Neural crest cell (in vitro differentiated cells): ENCODE measurements at regions not wholly inside any gene's neighbourhood (a gene's known extent, or its start where the extent isn't known, plus 50 kb on each side); places are given as distances from the start of the nearest gene placed in this dataset.
A peak's percentile ranks its signal among the peaks of the same experiment; 100 is the strongest.
"Not testable (repeated sequence)": the region's sequence is repeated elsewhere in the genome, so short reads cannot be mapped to it uniquely, and the experiment has no call there.

Source experiments
- DNase-seq: peaks from one replicate; pipeline ENCODE4 v3.0.0; 2021; ENCODE audit warnings: low read depth, mixed read lengths, low spot score
- H3K27ac Mint-ChIP-seq: one replicate; pipeline ENCODE4 v1.8.0; 2021; ENCODE audit warnings: mild to moderate bottlenecking, mixed read lengths; ENCODE audit not compliant: unreplicated experiment
- H3K27me3 Mint-ChIP-seq: 2 replicates; pipeline ENCODE4 v1.8.0; 2021; ENCODE audit warnings: low read depth, mild to moderate bottlenecking, mixed read lengths
- H3K36me3 Mint-ChIP-seq: 2 replicates; pipeline ENCODE4 v1.8.0; 2021; ENCODE audit warnings: low read depth, mild to moderate bottlenecking, mixed read lengths
- H3K4me1 Mint-ChIP-seq: 2 replicates; pipeline ENCODE4 v1.8.0; 2021; ENCODE audit warnings: mixed read lengths
- H3K4me3 Mint-ChIP-seq: one replicate; pipeline ENCODE4 v1.8.0; 2021; ENCODE audit warnings: mild to moderate bottlenecking, mixed read lengths
- H3K9me3 Mint-ChIP-seq: 2 replicates; pipeline ENCODE4 v1.8.0; 2021; ENCODE audit warnings: mixed read lengths
- TF ChIP-seq, protein P1 (sequence below): fragments of 200-600 bp; sonication (generic); conservative IDR thresholded peaks from 2 replicates; pipeline ENCODE4 v1.5.0; 2021; ENCODE audit warnings: antibody characterized with exemption, mild to moderate bottlenecking

DNA sequence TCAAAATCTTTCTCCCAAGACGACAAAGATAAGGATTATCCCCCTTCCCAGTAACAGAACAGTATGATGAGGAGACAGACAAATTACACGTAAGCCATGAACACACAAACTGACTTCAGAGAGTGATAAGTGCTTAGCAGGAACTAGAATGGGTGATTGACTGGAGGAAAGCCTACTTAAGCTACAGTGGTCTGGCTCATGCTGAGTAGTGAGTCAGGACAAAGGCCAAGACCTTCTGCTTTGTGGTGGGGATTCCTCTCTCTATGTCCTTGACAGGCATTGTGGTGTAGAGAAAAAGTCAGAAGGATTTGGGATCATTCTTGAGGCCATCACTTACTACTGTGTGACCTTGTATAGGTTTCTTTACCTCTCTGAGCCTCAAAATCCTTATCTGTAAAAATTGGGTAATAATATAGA lies 381.9 kb upstream of the CCL2 start:
- H3K4me3 Mint-ChIP-seq: no peak overlapping the region
- H3K9me3 Mint-ChIP-seq: peaks cover under 1% of the 10 kb centered on the region
- H3K27ac Mint-ChIP-seq: no peak overlapping the region
- no peaks in the 10 kb centered on the region for H3K36me3 Mint-ChIP-seq
- TF ChIP-seq, protein P1, sequence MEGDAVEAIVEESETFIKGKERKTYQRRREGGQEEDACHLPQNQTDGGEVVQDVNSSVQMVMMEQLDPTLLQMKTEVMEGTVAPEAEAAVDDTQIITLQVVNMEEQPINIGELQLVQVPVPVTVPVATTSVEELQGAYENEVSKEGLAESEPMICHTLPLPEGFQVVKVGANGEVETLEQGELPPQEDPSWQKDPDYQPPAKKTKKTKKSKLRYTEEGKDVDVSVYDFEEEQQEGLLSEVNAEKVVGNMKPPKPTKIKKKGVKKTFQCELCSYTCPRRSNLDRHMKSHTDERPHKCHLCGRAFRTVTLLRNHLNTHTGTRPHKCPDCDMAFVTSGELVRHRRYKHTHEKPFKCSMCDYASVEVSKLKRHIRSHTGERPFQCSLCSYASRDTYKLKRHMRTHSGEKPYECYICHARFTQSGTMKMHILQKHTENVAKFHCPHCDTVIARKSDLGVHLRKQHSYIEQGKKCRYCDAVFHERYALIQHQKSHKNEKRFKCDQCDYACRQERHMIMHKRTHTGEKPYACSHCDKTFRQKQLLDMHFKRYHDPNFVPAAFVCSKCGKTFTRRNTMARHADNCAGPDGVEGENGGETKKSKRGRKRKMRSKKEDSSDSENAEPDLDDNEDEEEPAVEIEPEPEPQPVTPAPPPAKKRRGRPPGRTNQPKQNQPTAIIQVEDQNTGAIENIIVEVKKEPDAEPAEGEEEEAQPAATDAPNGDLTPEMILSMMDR: no peak
- peaks cover 41% of the 10 kb centered on the region for H3K27me3 Mint-ChIP-seq
- DNase-seq: no peak
- H3K4me1 Mint-ChIP-seq: no peaks in the 10 kb centered on the region

DNA sequence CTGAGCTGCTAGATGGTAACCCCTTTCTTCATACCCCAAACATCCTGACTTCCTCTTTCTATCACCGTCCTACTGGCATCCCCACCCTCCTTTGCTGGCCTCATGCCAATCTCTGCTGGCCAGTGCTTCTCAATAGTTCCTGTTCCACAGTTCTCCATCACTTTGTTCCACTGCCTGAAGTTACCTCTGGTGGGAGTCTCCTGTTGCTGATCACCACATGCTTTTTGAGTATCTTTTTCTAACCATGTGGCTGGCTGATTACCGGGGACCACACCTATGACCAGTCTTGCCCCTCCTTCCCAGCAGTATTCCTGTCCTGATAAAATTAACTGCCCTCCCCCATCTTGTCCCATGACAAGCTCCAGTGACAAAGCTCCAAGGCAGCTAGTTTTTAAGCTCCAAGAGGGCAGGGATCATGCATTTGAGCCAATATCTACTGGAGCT lies 380.4 kb upstream of the CCL2 start:
- no peak overlapping the region for H3K4me3 Mint-ChIP-seq
- DNase-seq: no peak

DNA sequence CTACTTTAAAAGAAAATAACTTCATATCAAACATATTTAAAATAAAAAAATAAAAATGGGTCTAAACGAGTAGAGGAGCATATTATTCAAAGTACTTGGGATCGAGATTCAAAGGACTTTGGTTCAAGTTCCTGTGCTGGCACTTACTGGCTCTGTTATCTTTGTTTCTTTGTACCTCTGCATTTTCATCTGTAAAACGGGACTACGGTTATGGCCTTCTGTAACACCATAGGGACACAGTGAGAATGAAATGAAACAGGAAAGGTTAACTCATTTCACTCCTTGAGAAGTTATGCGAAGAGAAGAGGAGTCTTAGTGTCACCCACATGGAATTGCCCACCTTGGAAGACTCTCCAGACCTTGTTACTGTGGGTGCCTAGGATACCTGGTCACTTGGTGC lies 379.1 kb upstream of the CCL2 start:
- peaks cover 3% of the 10 kb centered on the region for H3K9me3 Mint-ChIP-seq
- TF ChIP-seq, protein P1: no peak
- H3K27ac Mint-ChIP-seq: no peak overlapping the region
- no peak overlapping the region for H3K4me3 Mint-ChIP-seq
- H3K4me1 Mint-ChIP-seq: no peaks in the 10 kb centered on the region
- peaks cover 37% of the 10 kb centered on the region for H3K27me3 Mint-ChIP-seq
- no peaks in the 10 kb centered on the region for H3K36me3 Mint-ChIP-seq
- no peak for DNase-seq

More for the DNA sequence above, 380.4 kb upstream of the CCL2 start:
- Mint-ChIP-seq H3K36me3 (no peaks in the 10 kb centered on the region), H3K27me3 (peaks cover 45% of the 10 kb centered on the region), H3K9me3 (peaks cover 3% of the 10 kb centered on the region), H3K4me1 (no peaks in the 10 kb centered on the region), H3K27ac (peak overlapping the region; percentile 84)
- TF ChIP-seq, protein P1: no peak

DNA sequence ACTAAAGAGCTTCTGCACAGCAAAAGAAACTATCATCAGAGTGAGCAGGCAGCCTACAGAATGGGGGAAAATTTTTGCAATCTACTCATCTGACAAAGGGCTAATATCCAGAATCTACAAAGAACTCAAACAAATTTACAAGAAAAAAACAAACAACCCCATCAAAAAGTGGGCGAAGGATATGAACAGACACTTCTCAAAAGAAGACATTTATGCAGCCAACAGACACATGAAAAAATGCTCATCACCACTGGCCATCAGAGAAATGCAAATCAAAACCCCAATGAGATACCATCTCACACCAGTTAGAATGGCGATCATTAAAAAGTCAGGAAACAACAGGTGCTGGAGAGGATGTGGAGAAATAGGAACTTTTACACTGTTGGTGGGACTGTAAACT lies 372.8 kb upstream of the CCL2 start:
- not testable (repeated sequence) for H3K9me3 Mint-ChIP-seq, H3K4me1 Mint-ChIP-seq, H3K36me3 Mint-ChIP-seq, H3K4me3 Mint-ChIP-seq, H3K27ac Mint-ChIP-seq, DNase-seq
- H3K27me3 Mint-ChIP-seq: peaks cover 27% of the 10 kb centered on the region

DNA sequence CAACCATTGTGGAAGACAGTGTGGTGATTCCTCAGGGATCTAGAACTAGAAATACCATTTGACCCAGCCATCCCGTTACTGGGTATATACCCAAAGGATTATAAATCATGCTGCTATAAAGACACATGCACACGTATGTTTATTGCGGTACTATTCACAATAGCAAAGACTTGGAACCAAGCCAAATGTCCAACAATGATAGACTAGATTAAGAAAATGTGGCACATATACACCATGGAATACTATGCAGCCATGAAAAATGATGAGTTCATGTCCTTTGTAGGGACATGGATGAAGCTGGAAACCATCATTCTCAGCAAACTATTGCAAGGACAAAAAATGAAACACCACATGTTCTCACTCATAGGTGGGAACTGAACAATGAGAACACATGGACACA lies 372.4 kb upstream of the CCL2 start:
- H3K9me3 Mint-ChIP-seq, DNase-seq, H3K4me3 Mint-ChIP-seq, H3K36me3 Mint-ChIP-seq, H3K4me1 Mint-ChIP-seq, H3K27ac Mint-ChIP-seq: not testable (repeated sequence)
- H3K27me3 Mint-ChIP-seq: peaks cover 30% of the 10 kb centered on the region

DNA sequence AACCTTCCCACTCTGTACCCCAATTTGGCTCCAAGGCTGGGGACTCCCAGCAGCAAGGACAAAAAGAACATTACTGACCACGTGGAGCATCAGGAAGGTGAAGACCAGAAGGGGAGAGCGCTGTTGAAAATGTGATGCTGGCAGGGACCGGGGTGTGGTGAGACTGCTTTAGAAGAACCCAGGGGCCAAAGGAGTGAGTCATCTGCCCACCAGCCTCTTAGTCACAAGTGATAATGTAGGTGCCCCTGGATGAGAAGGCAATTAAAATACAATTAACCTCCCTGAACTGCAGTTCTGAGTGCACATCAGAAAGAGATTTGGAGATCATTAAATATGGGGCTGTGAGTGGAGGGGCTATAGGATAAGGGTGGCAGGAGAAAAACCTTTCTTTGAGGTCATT lies 366.6 kb upstream of the CCL2 start:
- no peak overlapping the region for H3K4me3 Mint-ChIP-seq
- no peaks in the 10 kb centered on the region for H3K4me1 Mint-ChIP-seq
- no peaks in the 10 kb centered on the region for H3K9me3 Mint-ChIP-seq
- TF ChIP-seq, protein P1: no peak
- no peak for DNase-seq
- no peak overlapping the region for H3K27ac Mint-ChIP-seq
- H3K36me3 Mint-ChIP-seq: no peaks in the 10 kb centered on the region
- H3K27me3 Mint-ChIP-seq: peaks cover 40% of the 10 kb centered on the region

DNA sequence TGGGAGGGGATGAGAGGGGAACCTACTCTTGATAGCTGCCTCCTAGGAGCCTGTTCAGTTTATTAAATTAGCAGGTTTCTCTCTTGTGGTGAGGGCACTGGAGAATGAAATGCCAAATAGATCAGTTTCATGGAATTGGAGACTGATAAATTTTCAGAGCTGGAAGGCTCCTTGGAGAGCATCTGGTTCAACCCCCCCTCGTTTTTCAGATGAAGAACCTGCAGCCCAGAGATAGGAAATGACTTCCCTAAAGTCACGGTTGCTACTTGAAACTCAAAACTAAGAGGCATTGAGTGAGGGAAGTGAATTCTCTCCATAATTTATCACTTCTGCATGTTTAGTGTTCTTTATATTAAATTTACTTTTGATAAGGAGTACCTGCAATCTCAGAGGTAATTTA lies 366.0 kb upstream of the CCL2 start:
- Mint-ChIP-seq H3K27me3 (peaks cover 42% of the 10 kb centered on the region), H3K4me1 (no peaks in the 10 kb centered on the region), H3K4me3 (no peak overlapping the region), H3K9me3 (no peaks in the 10 kb centered on the region), H3K36me3 (no peaks in the 10 kb centered on the region), H3K27ac (no peak overlapping the region)
- DNase-seq: no peak
- TF ChIP-seq, protein P1: no peak
